Stimulated activated CD4-positive, alpha-beta T cell treated with anti-CD3 and anti-CD28 coated beads, TNF-alpha, amount 100 ng/mL, for 24 hours (primary cell): ENCODE measurements at regions not wholly inside any gene's neighbourhood (a gene's known extent, or its start where the extent isn't known, plus 50 kb on each side); places are given as distances from the start of the nearest gene placed in this dataset.
"Not testable (repeated sequence)": the region's sequence is repeated elsewhere in the genome, so short reads cannot be mapped to it uniquely, and the experiment has no call there.

ENCODE experiments used
- DNase-seq, 3 experiments: peaks; one replicate each; pipeline ENCODE4 v3.0.0-alpha.2; 2020; ENCODE audit warnings: low read depth in 3 of 3

DNA sequence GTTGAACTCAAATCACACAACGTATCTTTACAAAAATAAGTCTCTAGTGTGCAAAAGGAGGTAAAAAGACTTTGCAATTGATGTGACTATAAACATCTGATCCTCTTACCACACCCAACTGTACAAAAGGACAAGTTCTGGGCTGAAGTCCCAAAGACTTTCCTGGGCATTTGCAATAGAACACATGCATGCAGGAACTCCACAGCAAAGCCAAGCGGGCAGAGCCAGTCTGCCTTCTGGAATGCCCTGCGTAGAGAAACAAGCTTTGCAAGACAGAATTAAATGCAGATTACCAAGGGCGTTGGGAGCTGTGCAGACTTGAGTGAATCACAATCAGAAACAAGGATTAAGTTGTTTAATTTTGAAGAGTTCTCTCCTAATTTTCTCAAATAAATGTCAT lies 208.4 kb upstream of the ZNF521 start:
- DNase-seq: no peak

DNA sequence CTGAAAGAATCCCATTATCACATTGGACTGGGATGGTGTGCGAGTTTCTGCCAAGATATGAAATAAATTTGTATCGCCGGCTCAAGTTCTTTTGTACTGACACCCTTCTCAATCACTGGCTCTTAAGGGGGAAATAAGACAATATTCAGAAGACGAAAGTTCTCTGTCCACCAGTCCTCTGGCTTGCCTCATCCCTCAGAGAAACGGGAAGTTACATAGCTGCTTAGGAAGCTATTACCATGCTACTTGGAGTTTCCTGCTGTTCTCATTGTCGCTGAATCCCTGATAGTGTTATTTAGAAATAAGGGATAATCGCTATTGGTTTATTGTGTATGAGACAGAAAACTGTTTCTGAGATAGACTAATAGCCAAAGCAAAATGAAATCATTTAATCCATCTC lies 205.0 kb upstream of the ZNF521 start:
- no peak for DNase-seq

DNA sequence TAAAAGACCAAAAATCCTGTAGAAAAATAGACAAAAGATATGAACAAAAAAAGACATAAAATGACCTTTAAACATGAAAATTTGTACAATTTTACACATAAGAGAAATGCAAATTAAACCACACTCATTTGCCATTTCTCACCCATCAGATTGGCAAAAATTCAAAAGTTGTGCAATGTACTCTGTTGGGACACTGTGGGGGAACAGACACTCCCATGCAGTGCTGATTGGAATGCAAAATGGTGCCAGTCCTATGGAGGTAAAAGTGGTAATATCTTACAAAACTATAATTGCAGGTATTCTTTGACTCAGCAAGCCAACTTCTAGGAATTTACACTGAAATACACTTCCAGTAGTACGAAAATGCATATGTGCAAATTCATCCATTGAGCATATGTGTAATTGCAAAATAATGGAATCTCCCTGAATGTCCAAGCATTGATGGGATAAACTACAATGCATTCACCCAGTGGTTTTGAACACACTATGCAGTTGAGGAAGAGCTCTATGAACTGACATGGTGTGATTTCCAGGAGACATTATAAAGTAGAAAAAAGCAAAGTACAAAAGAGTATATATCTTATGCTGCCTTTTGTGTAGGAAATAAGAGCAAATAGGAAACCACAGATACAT lies 201.8 kb upstream of the ZNF521 start:
- DNase-seq: no peak

DNA sequence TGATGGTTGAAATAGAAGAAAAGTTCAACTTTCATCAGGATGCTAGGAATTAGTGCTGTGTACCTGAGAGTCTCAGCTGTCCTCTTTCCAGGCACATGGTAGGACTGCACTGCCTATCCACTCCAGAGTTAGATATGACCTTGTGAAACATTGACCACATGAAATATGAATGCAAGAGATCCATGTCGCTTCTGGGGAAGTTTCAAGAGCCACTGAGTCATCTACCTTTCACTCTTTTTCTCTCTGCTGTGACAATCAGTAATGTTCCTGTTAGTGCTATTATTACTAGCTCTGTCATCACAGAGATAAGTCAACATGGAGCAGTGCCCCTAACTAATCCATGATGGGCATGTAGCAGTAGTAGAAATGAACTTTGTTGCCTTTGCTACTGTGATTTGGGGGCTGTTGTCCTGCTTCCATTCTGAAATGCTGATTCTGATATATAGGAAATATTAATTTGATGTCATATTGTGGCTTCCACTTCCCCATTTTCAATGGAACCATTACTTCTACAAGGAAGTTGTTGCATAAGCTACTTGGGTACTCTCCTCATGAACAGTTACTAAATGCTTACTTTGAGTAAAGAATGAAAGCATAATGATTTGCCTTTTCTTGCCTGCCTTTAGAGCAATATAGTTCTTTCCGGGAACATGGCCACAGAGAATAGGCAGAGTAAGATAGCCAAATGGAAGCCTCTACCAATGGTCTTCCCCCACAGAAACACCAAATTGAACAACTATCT lies 192.8 kb upstream of the ZNF521 start:
- DNase-seq: no peak

DNA sequence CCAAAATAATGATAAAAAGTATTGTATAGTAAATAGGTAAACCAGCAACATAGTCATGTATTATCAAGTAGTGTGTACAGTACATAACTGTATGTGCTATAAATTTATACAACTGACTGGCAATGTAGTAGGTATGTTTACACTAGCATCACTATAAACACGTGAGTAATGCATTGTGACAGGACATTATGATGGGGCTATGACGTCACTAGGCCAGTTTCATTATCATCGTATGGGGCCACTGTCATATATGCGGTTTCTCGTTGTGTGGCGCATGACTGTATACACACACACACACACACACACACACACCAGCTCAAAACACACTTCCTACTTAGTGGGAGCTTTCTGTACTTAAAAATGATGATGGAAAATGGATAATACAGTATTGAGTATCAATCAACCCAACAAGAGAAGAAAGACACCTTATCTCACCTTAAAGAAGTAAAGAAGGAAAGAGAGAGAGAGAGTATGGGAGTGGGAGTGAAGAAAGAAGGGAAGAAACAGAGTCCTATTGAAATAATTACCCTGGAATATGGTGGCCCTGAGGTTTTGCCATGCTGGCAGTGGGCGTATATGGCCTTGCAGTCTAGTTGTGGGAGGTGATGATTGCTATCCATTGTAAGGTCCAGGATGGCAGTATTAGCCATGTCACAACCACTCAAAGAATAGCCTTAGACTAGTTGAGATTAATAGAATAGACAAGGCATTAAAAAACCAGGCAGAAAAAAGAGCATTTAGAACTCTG lies 186.4 kb upstream of the ZNF521 start:
- DNase-seq: no peak

DNA sequence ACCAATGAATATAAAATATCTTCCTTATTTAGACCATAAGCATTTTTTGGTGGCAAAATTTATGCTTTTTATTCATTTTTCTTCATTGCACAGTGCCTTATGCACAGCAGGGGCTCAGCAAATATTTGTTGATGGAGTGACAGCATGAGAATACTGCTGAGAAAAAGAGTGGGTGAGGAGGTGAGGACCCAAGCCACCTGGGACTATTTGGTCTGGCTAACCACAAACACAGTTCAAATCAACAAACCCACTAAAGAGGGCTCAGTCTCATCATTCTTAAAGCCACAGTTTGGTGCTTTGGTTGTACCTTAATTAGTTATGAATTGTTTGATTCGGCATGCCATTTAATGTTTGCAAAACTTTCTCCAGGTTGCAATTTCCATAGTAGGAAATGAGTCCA lies 183.5 kb upstream of the ZNF521 start:
- no peak for DNase-seq

DNA sequence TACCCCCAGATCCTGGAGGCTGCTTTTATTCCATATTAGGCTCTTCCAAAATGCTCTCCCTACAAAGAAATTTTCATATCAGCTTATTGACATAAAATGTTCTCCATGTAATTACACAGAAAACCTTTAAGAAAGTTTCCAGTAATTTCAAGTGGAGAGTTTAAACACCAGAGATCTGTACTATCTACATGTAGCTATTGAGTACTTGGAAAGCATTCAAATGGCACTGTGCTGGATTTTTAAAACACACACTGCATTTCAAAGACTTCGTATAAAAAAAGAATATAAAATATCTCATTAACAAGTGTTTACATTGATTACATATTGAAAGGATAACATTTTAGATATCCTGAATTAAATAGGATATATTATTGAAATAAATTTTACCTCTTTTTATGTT lies 182.4 kb upstream of the ZNF521 start:
- no peak for DNase-seq

DNA sequence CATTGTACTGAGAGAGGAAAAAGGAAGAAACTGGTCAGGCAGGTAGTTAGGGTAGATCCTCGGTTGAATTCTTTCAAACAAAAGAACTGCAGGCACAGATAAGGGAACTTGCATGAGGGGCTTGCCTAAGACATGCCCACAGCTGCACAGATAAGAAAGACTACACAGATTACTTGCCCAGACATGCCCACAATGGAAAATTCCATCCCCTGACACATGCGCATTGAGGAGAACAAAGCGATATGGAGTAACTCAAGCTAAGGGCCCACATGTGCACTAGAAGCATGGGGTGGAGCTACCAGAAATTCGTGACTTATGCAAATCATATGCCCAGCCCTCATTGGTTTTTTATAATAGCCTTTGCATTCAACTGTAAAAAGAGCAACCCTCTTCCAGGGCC lies 181.3 kb upstream of the ZNF521 start:
- DNase-seq: no peak

DNA sequence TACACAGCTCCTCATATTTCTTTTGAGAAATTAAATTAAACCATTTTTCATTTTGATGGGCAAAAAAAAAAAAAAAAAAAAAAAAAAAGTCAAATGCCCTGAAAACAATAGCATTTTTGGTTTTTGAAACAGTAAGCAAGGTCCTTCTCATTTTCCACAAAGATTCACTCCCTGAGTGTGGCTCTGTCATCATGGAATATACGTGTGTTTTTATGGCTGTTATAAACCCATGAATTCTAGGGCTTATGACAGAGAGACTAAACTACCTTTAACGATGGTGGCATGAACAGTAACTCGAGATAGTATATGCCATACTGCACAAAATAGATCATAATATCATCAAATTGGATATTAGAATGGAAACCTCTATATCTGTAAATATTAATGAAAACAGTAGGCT lies 179.2 kb upstream of the ZNF521 start:
- no peak for DNase-seq

DNA sequence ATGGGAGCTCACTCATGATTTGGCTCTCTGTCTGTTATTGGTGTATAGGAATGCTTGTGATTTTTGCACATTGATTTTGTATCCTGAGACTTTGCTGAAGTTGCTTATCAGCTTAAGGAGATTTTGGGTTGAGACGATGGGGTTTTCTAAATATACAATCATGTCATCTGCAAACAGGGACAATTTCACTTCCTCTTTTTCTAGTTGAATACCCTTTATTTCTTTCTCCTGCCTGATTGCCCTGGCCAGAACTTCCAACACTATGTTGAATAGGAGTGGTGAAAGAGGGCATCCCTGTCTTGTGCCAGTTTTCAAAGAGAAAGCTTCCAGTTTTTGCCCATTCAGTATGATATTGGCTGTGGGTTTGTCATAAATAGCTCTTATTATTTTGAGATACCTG lies 173.8 kb upstream of the ZNF521 start:
- not testable (repeated sequence) for DNase-seq

DNA sequence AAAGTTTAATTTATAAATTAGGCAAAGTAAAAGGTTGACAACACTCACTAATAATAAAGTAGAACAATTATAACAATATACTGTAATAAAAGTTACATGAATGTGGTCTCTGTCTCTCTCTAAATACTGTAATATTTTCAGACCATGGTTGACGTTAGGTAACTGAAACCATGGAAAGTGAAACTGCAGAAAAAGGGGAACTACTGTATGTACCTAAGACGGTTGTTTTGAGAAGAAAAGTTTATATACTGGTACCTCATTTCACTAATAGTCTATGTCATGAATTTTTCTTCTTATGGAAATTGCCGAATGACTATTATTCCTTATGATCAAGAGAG lies 166.7 kb upstream of the ZNF521 start:
- no peak for DNase-seq

DNA sequence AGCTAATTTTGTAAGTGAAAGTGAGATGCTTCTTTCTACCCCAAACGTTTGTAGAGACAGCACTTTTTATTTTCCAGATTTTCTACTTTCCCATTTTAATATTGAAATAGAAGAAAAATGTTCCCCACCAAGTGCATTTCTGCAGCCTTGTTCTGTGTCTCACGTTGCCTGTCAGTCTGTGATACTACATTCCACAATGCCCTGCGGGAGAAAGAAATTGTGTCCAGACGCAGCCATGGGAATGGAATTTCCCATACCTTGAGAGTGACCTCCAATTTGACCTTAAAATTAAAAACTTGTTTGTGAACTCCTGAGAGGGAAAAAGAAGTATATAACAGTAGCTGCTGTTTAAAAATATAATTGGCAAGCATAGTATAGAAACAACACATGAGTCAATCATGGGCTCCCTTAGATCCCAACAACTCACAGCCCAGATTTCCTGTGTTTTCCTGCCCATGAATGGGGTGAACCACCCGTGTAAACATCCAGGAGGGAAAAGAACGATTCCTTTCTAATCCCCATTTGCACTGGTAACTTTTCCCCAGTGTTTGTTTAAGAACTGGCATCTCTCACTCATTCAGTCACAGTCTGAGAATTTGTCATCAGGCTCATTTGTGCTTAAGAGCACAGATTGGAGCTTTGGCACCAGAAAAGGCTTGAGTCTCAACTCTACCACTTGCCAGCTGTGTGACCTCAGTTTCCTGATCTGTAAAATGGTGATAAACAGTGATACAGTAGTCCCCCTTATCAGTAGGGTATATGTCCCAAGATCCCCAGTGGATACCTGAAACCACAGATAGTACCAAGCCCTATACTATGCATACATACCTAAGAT lies 166.1 kb upstream of the ZNF521 start:
- DNase-seq: no peak

DNA sequence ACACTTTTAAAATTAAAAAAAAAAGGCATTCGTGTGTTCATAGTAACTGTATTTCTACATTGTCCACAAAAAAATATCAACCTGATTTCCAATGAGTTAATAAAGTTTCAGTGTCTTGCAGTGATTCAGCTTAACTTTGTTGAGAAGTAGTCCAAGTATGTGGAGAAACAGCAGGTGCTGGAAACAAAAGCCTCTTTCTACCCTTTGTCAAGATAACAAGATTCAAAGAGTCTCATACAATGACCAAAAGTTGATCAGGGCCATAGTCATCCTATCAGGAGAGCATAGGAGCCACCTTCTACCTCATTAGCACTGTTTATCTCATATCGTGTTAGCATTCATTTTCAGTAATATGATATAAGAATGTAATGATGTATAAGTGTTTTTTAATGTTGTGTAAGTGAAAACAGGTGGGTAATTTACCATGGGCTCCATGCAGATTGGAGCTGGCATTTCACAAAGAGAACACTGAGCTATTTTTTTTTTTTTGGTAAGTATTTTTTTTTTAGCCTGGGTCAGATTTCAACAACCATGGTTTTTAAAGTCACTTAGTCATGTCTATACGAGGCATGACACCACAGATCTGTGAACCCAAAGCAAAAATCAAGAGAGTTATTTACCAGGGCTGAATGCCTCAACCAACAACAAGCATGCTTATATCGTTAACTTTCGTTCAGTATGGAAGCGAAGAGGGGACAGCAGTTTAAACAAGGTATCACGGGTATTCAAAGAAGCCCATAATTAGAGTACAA lies 165.0 kb upstream of the ZNF521 start:
- no peak for DNase-seq

DNA sequence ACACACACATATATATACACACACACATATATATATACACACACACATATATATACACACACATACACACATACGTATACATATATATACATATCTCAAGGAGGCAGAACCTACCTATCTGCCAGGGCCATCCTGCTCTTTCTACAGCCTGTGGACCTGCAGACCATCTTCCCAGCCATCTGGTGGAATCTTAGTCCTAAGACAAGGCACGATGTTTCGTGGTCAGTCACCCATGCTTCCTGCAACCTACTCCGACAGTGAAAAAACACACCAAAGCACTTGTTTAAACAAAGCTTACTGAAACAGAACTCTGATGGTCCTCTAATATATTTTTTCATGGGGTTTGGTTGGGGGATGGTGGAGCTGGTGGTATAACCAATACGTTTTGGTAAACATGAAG lies 164.2 kb upstream of the ZNF521 start:
- DNase-seq: no peak

DNA sequence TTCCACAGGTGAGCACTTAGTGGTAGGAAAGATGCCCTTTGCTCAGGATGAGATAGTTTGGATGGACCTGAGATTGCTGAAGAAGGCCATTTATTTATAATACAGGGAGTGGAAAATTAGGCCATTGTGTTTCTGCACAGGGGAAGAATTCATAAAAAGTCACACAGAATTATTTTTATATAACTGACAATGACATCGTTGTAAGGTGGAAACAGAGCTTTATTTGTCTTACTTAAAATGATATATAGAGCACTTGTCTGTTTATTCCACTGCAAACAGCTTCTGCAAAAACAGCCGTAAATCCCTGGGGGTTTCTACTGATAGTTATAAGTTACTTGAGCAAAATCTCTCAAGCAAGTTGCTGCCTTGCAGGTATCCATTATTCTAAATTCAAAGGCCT lies 158.1 kb upstream of the ZNF521 start:
- no peak for DNase-seq

DNA sequence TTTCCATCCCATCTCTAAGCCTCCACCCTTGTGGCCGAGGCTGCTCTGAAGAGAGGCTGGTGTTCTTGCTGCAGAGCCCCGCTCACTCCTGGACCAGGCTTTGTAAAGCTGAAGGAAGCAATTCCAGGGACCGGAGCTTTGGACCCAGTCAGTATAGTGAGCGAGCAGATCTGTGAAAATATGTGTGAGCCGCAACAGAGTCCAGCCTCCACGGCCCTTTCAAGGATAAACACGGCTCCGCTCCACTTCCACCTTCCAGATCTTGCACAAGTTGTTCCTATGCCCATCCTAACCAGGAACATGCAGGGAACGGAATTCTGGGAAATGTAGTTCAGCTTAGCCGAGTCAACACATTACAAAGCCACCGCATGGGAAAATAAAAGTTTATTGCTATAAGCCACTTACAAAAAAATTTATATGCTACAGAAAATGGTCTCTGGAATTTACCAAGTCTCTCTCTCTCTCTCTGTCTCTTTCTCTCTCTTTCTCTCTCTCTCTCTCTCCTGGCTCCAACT lies 151.7 kb upstream of the ZNF521 start:
- DNase-seq: no peak

DNA sequence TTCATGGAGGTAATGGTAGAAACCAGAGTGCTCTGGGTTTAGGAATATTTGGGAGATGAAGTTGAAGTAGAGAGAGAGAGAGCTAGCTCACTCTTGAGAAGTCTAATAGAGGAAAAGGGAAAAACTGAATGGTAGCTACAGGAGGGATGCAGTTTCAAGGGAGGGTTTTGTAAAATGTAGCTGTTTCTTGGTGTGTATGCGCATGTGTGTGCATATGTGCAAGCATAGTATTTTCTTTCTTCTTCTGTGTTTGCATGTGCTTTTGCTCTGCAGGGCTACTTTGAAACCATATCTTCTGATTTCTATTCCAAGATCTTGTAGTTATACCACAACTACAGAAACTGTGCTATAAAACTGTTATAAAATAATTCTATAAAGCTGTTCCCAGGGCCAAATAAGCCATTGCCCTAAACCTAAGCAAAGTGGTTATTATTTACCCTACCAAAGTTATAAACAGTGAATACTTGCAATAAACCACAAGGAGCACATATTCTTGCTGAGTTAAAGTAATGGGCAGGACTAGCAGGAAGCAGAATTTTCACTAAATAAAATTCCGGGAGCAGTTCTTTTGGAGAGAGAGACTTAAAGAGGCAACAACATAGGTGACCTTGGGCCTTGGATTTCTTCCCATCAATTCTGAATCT lies 145.3 kb upstream of the ZNF521 start:
- no peak for DNase-seq

DNA sequence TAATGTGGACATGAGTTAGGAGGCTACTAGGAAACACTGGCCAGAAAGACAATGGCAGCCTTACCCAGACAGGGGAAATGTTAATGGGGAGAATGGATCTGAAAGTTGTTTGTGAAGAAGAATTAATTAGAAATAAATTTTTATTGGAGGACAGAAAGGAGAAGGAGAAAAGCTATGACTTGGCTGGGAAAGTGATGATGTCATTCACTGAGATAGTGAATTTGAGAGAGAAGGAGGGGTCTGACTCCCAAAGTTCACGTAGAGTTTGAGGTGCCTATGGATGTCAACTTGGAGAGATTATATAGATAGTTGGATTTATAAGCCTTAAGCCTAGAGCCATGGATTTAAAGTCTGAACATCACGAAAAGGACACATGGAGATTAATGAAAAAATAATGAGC lies 144.6 kb upstream of the ZNF521 start:
- no peak for DNase-seq

DNA sequence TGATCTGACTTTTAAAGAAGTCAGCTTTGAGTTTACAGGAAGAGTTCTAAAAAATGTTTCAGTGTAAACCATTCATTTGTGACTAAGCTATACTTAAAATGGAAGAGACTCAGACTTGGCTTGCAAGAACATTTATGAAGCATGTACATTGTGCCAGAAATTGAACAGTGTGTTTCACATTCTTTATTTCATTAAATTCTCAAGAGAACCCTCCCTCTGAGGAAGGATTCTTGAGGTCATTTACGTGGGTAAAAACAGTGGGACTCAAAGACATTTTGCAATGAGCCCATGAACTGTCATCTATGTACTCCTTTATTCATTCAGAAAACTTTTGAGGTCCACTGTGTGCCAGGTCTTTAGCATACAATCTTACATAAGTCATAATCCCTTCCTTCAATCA lies 143.6 kb upstream of the ZNF521 start:
- no peak for DNase-seq

DNA sequence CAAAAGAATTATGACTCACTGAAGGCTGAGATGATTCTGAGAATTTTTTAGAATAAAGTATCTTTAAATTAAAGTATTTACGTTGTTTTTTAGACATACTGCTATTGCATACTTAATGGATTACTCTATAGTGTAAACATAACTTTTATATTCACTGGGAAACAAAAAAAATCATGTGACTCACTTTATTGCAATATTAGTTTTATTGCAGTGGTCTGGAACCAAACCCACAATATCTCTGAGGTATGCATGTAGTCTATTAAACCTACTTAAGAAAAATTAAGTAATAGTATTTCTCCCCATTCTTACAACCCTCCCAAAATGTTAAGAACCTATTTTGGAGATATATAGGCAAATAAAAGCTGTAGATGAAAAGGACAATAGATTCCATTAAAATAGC lies 142.9 kb upstream of the ZNF521 start:
- DNase-seq: no peak

DNA sequence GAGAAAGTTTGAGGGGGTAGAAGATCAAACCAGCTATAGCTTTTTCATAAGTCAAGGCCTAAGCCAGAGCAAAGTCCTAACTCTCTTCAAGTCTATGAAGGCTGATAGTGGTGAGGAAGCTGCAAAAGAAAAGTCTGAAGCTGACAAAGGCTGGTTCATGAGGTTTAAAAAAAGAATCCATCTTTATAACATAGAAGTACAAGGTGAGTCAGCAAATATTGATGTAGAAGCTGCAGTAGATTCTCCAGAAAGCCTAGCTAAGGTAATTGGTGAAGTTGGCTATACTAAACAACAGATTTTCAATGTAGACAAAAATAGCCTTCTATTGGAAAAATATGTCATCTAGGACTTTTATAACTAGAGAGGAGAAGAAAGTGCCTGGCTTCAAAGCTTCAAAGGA lies 141.4 kb upstream of the ZNF521 start:
- no peak for DNase-seq
